ENCODE measurements at regions not wholly inside any gene's neighbourhood (a gene's known extent, or its start where the extent isn't known, plus 50 kb on each side); places are given as distances from the start of the nearest gene placed in this dataset.

DNA sequence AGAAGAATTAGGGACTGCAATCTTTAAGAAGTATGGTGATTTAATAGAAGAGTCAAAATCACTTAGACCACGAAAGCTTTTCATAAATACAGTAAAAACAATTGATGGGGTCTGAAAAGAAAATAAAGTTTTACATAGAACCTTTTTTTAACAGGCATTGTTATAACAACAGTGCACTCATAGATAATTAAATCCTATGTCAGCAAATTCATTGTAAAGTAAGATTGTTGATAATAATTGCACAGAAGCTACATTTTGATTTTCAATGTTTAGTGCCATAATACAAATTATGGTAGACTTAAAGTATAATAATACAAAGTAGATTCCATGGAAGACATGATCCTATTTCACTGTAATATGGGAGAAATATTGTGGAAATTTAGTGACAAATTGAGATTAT, 130.7 kb upstream of the FSIP2 start:
- no peaks in the 10 kb centered on the region for H3K9me3 ChIP-seq
- intact Hi-C loops (cut with DNase I; ENCODE audit: low total_unique reads): no loop called here
- DNase-seq: no peak
- no peak overlapping the region for H3K4me3 ChIP-seq
- TF ChIP-seq, protein P1, sequence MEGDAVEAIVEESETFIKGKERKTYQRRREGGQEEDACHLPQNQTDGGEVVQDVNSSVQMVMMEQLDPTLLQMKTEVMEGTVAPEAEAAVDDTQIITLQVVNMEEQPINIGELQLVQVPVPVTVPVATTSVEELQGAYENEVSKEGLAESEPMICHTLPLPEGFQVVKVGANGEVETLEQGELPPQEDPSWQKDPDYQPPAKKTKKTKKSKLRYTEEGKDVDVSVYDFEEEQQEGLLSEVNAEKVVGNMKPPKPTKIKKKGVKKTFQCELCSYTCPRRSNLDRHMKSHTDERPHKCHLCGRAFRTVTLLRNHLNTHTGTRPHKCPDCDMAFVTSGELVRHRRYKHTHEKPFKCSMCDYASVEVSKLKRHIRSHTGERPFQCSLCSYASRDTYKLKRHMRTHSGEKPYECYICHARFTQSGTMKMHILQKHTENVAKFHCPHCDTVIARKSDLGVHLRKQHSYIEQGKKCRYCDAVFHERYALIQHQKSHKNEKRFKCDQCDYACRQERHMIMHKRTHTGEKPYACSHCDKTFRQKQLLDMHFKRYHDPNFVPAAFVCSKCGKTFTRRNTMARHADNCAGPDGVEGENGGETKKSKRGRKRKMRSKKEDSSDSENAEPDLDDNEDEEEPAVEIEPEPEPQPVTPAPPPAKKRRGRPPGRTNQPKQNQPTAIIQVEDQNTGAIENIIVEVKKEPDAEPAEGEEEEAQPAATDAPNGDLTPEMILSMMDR (IDR thresholded peaks at IDR 0.05): no peak
- TF ChIP-seq POLR2A (IDR thresholded peaks at IDR 0.05) (no peak), EP300 (IDR thresholded peaks at IDR 0.05) (no peak), POLR2AphosphoS5 (IDR thresholded peaks at IDR 0.05) (no peak)
- H3K4me1 ChIP-seq: no peaks in the 10 kb centered on the region
- H3K27ac ChIP-seq: no peak overlapping the region
- WGBS, 5 donors: 63 to 90% (median 66%) methylated on average over 1 of the region's 1 CpG
- no peaks in the 10 kb centered on the region for H3K36me3 ChIP-seq
- no peaks in the 10 kb centered on the region for H3K27me3 ChIP-seq

DNA sequence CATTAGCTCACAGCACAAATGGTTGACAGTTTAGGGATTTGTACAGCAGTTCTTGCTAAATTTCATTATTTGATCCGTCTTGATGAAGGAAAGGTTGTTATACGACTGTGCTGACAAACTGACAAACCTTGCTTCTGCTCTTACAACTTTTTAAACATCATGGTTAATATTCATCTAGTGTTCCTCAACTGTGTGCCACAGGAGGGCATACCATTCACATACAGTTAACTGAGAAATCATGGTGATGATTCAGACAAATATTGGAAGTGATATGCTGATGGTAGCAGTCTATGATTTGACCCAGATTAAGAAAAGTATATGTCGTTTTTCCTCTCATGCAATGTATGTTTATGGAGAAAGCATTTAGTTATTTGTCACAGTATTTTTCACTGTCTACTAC, 129.8 kb upstream of the FSIP2 start:
- no peaks in the 10 kb centered on the region for H3K4me1 ChIP-seq

DNA sequence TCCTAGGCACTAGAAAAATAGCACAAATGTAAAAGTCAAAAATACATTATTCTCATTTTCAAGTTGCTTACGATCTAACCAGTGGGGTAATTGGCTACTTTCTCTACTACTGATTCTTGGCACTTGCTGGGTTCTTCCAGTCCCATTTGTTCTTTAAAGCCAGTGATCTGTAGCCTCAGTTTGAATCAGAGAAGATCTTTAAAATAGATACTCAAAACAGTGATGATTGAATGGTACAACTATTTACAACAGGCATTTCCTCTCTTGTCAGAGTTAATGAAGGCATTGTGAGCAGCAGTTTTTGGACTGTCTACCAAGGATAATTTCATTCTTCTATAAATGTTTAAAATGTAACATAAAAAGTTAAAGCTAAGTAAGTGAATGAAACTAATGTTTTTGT, 128.3 kb upstream of the FSIP2 start:
- 66 to 82% (median 72%) methylated on average over 1 of the region's 1 CpG for WGBS, 5 donors
- Histone ChIP-seq H3K36me3 (no peaks in the 10 kb centered on the region), H3K27me3 (no peaks in the 10 kb centered on the region), H3K4me3 (no peak overlapping the region), H3K27ac (no peak overlapping the region), H3K9me3 (no peaks in the 10 kb centered on the region), H3K4me1 (no peaks in the 10 kb centered on the region)
- intact Hi-C loops (cut with DNase I; ENCODE audit: low total_unique reads): no loop called here
- DNase-seq: no peak
- TF ChIP-seq EP300 (IDR thresholded peaks at IDR 0.05) (no peak), POLR2AphosphoS5 (IDR thresholded peaks at IDR 0.05) (no peak), POLR2A (IDR thresholded peaks at IDR 0.05) (no peak)
- TF ChIP-seq, protein P1 (IDR thresholded peaks at IDR 0.05): no peak

More for the DNA sequence above, 129.8 kb upstream of the FSIP2 start:
- Histone ChIP-seq H3K36me3 (no peaks in the 10 kb centered on the region), H3K9me3 (no peaks in the 10 kb centered on the region), H3K27me3 (no peaks in the 10 kb centered on the region), H3K27ac (no peak overlapping the region), H3K4me3 (no peak overlapping the region)
- intact Hi-C loops (cut with DNase I; ENCODE audit: low total_unique reads): no loop called here
- 37 to 46% (median 39%) methylated on average over 3 of the region's 3 CpGs for WGBS, 5 donors
- TF ChIP-seq, protein P1 (IDR thresholded peaks at IDR 0.05): no peak
- TF ChIP-seq POLR2A (IDR thresholded peaks at IDR 0.05) (no peak), POLR2AphosphoS5 (IDR thresholded peaks at IDR 0.05) (no peak), EP300 (IDR thresholded peaks at IDR 0.05) (no peak)
- DNase-seq: peak in 1 of 2 donors; percentile 27

DNA sequence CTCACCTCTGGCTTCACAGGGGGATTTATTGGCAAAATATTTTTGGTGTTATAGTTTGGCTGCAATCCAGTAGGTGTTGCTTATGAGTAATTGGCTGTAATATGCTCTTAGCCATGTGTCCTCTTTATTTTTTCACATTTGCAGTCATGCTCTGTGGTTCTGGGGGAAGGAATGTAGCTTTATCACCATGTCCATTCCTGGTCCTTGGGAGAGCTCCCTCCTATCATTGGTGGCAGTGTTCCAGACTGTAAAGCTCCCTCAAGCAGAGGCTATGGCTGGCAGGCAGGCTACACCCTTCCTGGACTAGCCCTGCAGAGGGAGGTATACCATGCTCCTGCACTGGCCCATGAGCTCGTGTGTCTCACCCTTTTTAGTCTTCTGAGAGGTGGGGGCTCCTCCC, 120.0 kb upstream of the FSIP2 start:
- no peaks in the 10 kb centered on the region for H3K27me3 ChIP-seq
- H3K4me1 ChIP-seq: no peaks in the 10 kb centered on the region
- intact Hi-C loops (cut with DNase I; ENCODE audit: low total_unique reads): no loop called here
- H3K9me3 ChIP-seq: no peaks in the 10 kb centered on the region
- no peak overlapping the region for H3K27ac ChIP-seq
- no peak for DNase-seq
- TF ChIP-seq, protein P1 (IDR thresholded peaks at IDR 0.05): no peak
- no peak for TF ChIP-seq POLR2A (IDR thresholded peaks at IDR 0.05)
- TF ChIP-seq EP300 (IDR thresholded peaks at IDR 0.05): no peak
- no peak for TF ChIP-seq POLR2AphosphoS5 (IDR thresholded peaks at IDR 0.05)
- 44 to 67% (median 45%) methylated on average over 1 of the region's 1 CpG for WGBS, 5 donors
- no peaks in the 10 kb centered on the region for H3K36me3 ChIP-seq
- no peak overlapping the region for H3K4me3 ChIP-seq

Data from stomach (tissue), 8 donors.